DND-41 (cell line): ENCODE measurements at regions not wholly inside any gene's neighbourhood (a gene's known extent, or its start where the extent isn't known, plus 50 kb on each side); places are given as distances from the start of the nearest gene placed in this dataset.

Experiments
- ATAC-seq: fragments of 200-7000 bp; cut with Tn5 transposase; 3 replicates; pipeline ENCODE4 v1.9.1; 2021; ENCODE audit warnings: low read depth; ENCODE audit not compliant: insufficient read depth
- DNase-seq: peaks from one replicate; pipeline ENCODE4 v3.0.0-alpha.2; 2020
- H2AFZ ChIP-seq: 2 replicates; pipeline ENCODE4 v1.6.0; 2012; ENCODE audit warnings: low read depth, low read length
- H3K27ac ChIP-seq: 2 replicates; pipeline ENCODE4 v1.5.1; 2012; ENCODE audit warnings: low read length, inconsistent platforms
- H3K27me3 ChIP-seq: fragments of 200-600 bp; sonication (generic); 2 replicates; pipeline ENCODE4 v1.6.0; 2012; ENCODE audit warnings: low read length, mild to moderate bottlenecking, inconsistent platforms; ENCODE audit not compliant: insufficient read depth, poor library complexity
- H3K36me3 ChIP-seq: 2 replicates; pipeline ENCODE4 v1.5.1; 2012; ENCODE audit warnings: low read length, inconsistent platforms; ENCODE audit not compliant: insufficient read depth
- H3K4me1 ChIP-seq: 2 replicates; pipeline ENCODE4 v1.5.1; 2012; ENCODE audit warnings: mild to moderate bottlenecking, low read length; ENCODE audit not compliant: insufficient read depth
- H3K4me2 ChIP-seq: 2 replicates; pipeline ENCODE4 v1.6.0; 2012; ENCODE audit warnings: mild to moderate bottlenecking, moderate library complexity, low read length, inconsistent platforms; ENCODE audit not compliant: insufficient read depth
- H3K4me3 ChIP-seq, 2 experiments: fragments of 200-600 bp in 1 of 2; shearing (Covaris generic) in 1 of 2; 2 replicates each; pipeline ENCODE4 v1.5.1; 2012 to 2016; ENCODE audit warnings: inconsistent platforms in 2 of 2, low read length in 2 of 2, mild to moderate bottlenecking in 2 of 2, low read depth in 1 of 2, moderate library complexity in 1 of 2
- H3K79me2 ChIP-seq: 2 replicates; pipeline ENCODE4 v1.6.0; 2012; ENCODE audit warnings: low read length, inconsistent platforms; ENCODE audit not compliant: insufficient read depth
- H3K9ac ChIP-seq: 2 replicates; pipeline ENCODE4 v1.6.0; 2012; ENCODE audit warnings: low read depth, mild to moderate bottlenecking, inconsistent platforms, low read length, moderate library complexity
- H3K9me3 ChIP-seq: 2 replicates; pipeline ENCODE4 v1.5.1; 2012; ENCODE audit warnings: low read length, moderate library complexity, mild to moderate bottlenecking, inconsistent platforms; ENCODE audit not compliant: insufficient read depth, severe bottlenecking
- H4K20me1 ChIP-seq: 2 replicates; pipeline ENCODE4 v1.6.0; 2012; ENCODE audit warnings: low read length; ENCODE audit not compliant: insufficient read depth
- CTCF ChIP-seq: IDR thresholded peaks from 2 replicates; pipeline ENCODE4 v1.5.1; 2012; ENCODE audit warnings: borderline replicate concordance, low read length, moderate library complexity, mild to moderate bottlenecking; ENCODE audit not compliant: poor library complexity, severe bottlenecking; ENCODE audit errors: extremely low read depth
- EZH2 ChIP-seq: IDR thresholded peaks from 3 replicates; pipeline ENCODE4 v1.6.1; 2012; ENCODE audit warnings: borderline replicate concordance, low read depth, mild to moderate bottlenecking, moderate library complexity, low read length, inconsistent platforms; ENCODE audit not compliant: severe bottlenecking

GRCh38 chr15:70351391-70351790, 253.7 kb upstream of the TLE3 start:
- no peaks in the 10 kb centered on the region for H4K20me1 ChIP-seq
- no peak overlapping the region for H3K9ac ChIP-seq
- H3K36me3 ChIP-seq = no peaks in the 10 kb centered on the region
- no peak for DNase-seq
- H2AFZ ChIP-seq = no peak overlapping the region
- H3K4me1 ChIP-seq = no peaks in the 10 kb centered on the region
- H3K9me3 ChIP-seq = no peaks in the 10 kb centered on the region
- H3K27ac ChIP-seq = no peak overlapping the region
- no peak for ATAC-seq
- H3K4me2 ChIP-seq = no peak overlapping the region
- H3K79me2 ChIP-seq = no peaks in the 10 kb centered on the region
- TF ChIP-seq EZH2 = no peak
- no peak for TF ChIP-seq CTCF
- H3K27me3 ChIP-seq = no peaks in the 10 kb centered on the region
- no peak overlapping the region for H3K4me3 ChIP-seq

GRCh38 chr15:70348581-70349344, 251.0 kb upstream of the TLE3 start:
- Histone ChIP-seq H3K79me2 (no peaks in the 10 kb centered on the region), H3K4me3 (no peak overlapping the region), H3K27me3 (no peaks in the 10 kb centered on the region), H3K9me3 (no peaks in the 10 kb centered on the region), H2AFZ (no peak overlapping the region), H4K20me1 (no peaks in the 10 kb centered on the region), H3K9ac (no peak overlapping the region), H3K36me3 (no peaks in the 10 kb centered on the region), H3K4me2 (no peak overlapping the region), H3K27ac (no peak overlapping the region), H3K4me1 (no peaks in the 10 kb centered on the region)
- ATAC-seq = peak; percentile 40; the same call in 2 of the 3 replicates
- TF ChIP-seq EZH2 = no peak
- TF ChIP-seq CTCF = no peak
- DNase-seq = no peak

GRCh38 chr15:70348226-70348543, 250.5 kb upstream of the TLE3 start:
- no peak for DNase-seq
- Histone ChIP-seq H3K79me2 (no peaks in the 10 kb centered on the region), H3K4me2 (no peak overlapping the region), H3K27me3 (no peaks in the 10 kb centered on the region), H3K36me3 (no peaks in the 10 kb centered on the region), H3K9ac (no peak overlapping the region), H3K27ac (no peak overlapping the region), H3K9me3 (no peaks in the 10 kb centered on the region), H3K4me3 (no peak overlapping the region), H3K4me1 (no peaks in the 10 kb centered on the region), H2AFZ (no peak overlapping the region), H4K20me1 (no peaks in the 10 kb centered on the region)
- TF ChIP-seq CTCF (no peak), EZH2 (no peak)
- no peak for ATAC-seq
